GM19238 (cell line): ENCODE measurements at regions not wholly inside any gene's neighbourhood (a gene's known extent, or its start where the extent isn't known, plus 50 kb on each side); places are given as distances from the start of the nearest gene placed in this dataset.

Experiments used
- DNase-seq: peaks from one replicate; pipeline ENCODE4 v3.0.0; 2011; ENCODE audit warnings: low spot score; ENCODE audit not compliant: insufficient read length

DNA sequence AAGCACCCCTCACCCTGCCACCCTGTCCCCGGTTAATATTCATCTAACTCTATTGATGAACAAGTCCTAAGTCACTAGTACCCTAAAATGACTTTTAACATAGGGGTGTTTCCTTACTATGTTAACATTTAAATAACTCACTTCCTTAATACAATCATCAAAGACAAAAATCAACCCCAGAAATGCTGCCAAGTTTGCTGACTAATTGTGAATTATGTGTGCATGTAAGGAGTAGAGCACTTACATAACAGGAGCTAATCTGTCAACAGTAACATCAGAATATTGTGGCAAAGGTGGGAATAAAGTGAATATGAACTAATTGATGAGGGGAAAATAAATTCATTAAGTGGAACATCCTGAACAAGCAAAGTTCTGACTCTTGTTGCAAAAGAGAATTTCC, 81.4 kb upstream of the ERBB4 start:
- no peak for DNase-seq

DNA sequence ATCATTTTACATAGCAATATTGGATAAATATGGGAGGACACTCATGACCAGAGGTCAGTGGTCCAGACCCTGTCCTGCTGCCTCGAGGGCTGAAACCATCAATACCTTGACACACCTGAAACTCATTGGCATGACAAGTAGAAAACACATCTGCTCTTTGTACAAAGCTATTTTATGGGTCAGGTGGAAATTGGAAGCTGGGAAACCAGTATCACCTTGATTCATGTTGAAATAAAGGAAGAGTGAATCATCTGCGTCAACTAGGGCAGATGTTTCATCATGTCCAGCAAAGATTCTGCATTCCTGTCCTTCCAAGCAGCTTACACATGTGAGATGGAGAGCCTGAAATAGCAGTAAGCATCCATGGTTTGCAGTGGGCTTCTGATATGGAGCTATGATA, 80.0 kb upstream of the ERBB4 start:
- no peak for DNase-seq

DNA sequence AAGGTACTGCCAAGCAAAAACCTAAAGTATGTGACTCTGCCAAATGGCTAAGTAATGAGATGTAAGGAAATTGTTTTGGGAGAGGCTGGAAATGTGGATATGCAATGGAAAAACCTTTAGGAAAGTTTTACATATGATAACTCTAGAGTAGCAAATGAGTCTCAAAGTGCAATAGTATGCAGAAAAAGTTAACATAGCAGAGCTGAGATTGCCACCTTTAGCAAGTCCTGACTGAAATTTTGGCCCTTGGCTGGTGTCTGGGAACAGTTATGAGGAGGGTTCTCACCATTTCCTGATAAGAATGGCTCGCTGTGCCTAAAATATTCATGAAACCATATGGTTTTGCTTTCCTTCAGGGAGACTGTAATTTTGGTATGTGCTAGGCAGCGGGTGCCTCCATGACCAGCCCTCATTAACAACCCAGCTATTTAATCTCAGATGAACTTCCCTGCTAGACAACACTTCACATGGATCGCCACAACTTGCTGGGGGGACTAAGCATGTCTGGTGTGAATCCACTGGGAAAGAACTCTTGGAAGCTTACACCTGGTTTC, 72.3 kb upstream of the ERBB4 start:
- no peak for DNase-seq

DNA sequence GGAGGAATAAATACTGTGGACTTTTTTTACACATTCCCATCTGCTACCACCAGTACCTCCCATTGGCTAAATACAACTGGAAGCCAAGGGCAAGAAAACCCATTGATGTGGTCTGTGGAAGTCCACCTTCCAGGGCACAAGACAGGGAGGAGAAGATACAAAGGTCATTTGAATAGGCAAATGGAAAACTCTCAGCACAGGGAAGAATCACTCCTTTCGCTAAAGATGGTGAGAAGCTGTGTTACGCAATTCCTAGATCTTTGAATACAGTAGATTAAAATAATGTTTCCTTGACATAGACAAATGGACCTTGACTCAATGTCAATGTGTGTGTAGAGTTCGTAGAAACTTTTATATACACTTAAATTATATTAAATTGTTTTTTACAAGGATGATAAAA, 70.9 kb upstream of the ERBB4 start:
- DNase-seq, result no peak

DNA sequence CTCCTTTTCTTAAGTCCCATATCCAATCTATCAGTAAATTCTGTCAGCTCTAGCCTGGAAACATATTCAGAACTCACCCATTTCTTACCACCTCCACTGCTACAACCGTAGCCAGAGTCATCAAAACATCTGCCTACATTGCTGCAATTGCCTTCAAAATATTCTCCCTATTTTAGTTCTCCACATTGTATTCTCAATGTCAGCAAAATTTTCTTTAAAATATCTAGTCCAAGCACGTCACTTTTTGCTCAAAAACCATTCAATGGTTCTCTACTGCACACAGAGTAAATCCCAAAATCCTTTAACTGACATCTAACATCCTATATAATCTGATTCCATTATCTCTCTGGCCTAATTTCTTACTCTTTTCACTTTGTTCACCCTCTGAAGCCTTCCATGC, 68.5 kb upstream of the ERBB4 start:
- DNase-seq, result no peak

DNA sequence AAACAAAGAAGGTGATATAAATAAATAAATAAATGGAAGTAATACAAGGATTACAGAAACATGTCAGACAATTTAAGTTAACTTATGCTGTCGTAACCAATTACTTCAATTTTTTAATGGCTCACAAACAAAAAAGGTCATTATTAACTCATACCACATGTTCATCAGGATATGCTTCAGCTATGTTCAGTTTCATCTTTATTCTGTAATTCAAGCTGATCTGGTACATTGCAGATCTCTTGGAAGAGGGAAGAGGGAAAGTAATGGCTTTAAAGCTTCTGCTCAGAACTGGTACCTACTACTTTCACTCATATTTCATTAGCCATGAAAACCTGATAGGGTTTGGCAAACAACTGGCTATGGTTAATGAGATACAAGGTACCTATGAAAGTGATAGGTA, 67.6 kb upstream of the ERBB4 start:
- DNase-seq, result no peak

DNA sequence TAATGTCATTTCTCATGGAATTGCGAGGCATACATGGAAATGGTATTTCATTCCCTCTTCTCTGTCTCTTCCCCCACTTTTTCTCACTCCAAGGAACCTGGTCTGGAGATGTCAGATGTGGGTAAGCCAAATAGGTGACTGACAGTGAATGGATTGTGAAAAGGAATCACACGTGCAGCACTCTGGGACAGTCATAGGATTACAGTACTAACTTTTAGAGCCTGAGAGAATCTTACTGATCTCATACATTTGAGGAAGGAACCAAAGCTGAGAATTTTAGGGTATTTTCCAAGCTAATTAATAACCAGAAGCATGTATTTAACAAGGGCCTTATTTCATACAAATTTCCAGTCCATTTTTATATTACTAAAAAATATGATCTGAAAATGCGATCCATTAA, 58.1 kb upstream of the ERBB4 start:
- DNase-seq, result no peak

DNA sequence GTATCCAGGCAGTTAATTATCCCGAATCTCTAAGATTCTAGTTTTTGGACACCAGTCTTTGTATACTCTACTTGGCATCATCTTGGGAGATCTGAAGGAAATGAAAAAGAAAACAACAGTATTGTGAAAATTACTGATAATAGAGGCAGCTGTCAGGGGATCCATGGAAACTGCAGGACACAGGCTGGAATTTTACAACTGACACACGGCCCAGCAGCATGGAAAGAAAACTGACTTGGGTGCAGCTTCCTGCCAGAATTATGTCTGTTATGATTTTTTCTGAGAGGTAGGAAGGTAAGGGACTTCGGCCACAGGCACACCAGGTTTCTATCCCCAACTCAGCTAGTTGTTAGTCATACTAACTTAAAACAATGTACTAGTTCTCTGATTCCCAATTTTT, 57.7 kb upstream of the ERBB4 start:
- DNase-seq, result no peak

DNA sequence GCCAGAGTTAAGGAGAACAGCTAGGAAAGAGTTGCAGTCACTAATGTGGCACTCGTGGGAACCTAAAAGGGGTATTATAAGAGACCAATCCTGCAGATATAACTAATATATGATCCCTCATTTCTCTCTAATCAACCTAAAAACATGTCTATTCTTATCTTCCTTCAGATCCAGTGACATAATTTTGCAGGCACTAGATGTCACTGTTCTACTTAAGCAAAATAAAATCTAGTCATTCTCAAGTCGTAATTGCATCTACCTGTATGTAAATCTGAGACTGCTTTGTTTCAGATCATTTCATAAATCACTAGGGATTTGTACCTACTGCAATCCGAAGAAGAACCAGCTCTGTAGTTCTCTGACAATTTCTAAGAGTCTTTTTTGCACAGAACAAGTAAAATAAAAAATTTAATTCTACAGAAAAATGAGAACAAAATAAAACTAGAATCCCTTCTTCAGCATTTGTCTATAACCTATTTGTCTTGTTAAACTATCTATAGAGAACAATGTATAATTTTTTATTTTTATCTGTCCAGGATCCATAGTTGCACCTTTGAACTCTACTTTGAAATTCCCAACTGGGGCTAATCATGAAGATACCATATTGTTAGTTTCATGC, 56.5 kb upstream of the ERBB4 start:
- DNase-seq, result no peak

DNA sequence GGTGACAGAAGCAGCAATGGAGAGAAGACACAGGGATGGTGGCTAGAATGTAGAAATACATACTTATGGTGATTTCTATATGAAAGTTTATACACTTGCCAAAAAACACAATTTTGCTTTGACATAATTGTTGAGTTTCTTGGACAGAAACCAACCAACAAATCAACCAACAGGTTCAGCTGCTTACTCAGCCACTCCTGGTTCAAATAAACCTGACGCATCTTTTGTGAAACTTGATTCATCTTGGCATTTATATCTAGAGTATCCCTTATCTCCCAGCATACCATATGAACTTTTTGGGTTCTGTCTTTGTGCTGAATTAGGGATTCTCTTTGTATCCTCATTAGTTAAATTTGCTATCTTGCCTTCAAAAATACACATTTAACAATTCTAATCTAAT, 54.1 kb upstream of the ERBB4 start:
- no peak for DNase-seq
